ENCODE measurements at regions not wholly inside any gene's neighbourhood (a gene's known extent, or its start where the extent isn't known, plus 50 kb on each side); places are given as distances from the start of the nearest gene placed in this dataset.

- Histone ChIP-seq H3K27ac (ENCODE audit: low read depth in 1 of 2, low read length in 1 of 2) (no peak overlapping the region), H3K9ac (ENCODE audit: insufficient read depth in 1 of 2, low read length in 2 of 2) (no peak overlapping the region), H3K4me1 (ENCODE audit: control insufficient read depth in 5 of 5, insufficient read depth in 5 of 5, low read length in 5 of 5) (peaks cover 0 to 5% (median 0%) of the 10 kb centered on the region in 5 donors), H3K4me3 (no peak overlapping the region), H3K36me3 (ENCODE audit: control insufficient read depth in 4 of 4, insufficient read depth in 4 of 4, low read length in 4 of 4) (no peaks in the 10 kb centered on the region), H3K27me3 (ENCODE audit: control insufficient read depth in 3 of 3, insufficient read depth in 3 of 3, low read length in 2 of 3) (peaks cover 0 to 10% (median 10%) of the 10 kb centered on the region in 3 donors), H3K9me3 (ENCODE audit: control insufficient read depth in 4 of 4, insufficient read depth in 3 of 4, low read length in 3 of 4) (peaks cover 0 to 2% (median 0%) of the 10 kb centered on the region in 4 donors)
- DNase-seq = peak in 1 of 3 donors; percentile 3
- 48 to 72% methylated on average over 16 of the region's 16 CpGs for WGBS, 2 donors
- ATAC-seq (ENCODE audit: insufficient read depth, low FRiP score) = no peak
- TF ChIP-seq CTCF (IDR thresholded peaks at IDR 0.05; ENCODE audit: control extremely low read depth, extremely low read depth) = no peak
Observed at GRCh38 chr13:111658145-111659100, 338.0 kb downstream of the TEX29 start.

GRCh38 chr13:111659219-111659775 is 338.9 kb downstream of the TEX29 start:
- Histone ChIP-seq H3K27me3 (ENCODE audit: control insufficient read depth in 3 of 3, insufficient read depth in 3 of 3, low read length in 2 of 3) (peaks cover 0 to 8% (median 5%) of the 10 kb centered on the region in 3 donors), H3K36me3 (ENCODE audit: control insufficient read depth in 4 of 4, insufficient read depth in 4 of 4, low read length in 4 of 4) (no peaks in the 10 kb centered on the region), H3K4me1 (ENCODE audit: control insufficient read depth in 5 of 5, insufficient read depth in 5 of 5, low read length in 5 of 5) (peaks cover 0 to 5% (median 0%) of the 10 kb centered on the region in 5 donors), H3K9me3 (ENCODE audit: control insufficient read depth in 4 of 4, insufficient read depth in 3 of 4, low read length in 3 of 4) (peaks cover 0 to 2% (median 0%) of the 10 kb centered on the region in 4 donors), H3K27ac (ENCODE audit: low read depth in 1 of 2, low read length in 1 of 2) (no peak overlapping the region), H3K9ac (ENCODE audit: insufficient read depth in 1 of 2, low read length in 2 of 2) (no peak overlapping the region), H3K4me3 (no peak overlapping the region)
- 84 to 89% methylated on average over 9 of the region's 9 CpGs for WGBS, 2 donors
- ATAC-seq (ENCODE audit: insufficient read depth, low FRiP score) (no peak), DNase-seq (no peak)
- TF ChIP-seq CTCF (IDR thresholded peaks at IDR 0.05; ENCODE audit: control extremely low read depth, extremely low read depth) = no peak

DNA sequence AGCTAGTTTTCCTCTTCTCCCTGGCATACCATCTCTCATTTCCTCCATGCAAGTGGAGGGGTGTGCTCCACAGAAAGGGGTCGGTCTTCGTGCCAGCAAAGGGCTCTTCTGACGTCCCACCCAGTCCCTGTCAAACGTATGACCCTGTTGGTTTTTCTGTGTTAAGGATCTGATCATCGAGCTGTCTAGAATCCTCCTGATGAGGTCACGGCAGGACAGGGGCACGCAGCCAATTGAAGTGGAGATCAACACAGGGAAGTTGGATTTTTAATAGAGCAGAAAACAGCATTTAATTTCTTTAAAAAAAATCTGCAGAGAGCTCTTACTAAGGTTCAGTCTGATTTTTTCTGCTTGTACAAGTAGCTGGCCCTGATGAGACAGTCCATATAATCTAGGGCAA is 339.4 kb downstream of the TEX29 start:
- DNase-seq = no peak
- WGBS, 2 donors = 71 to 86% methylated on average over 7 of the region's 7 CpGs
- no peak for ATAC-seq (ENCODE audit: insufficient read depth, low FRiP score)
- TF ChIP-seq CTCF (IDR thresholded peaks at IDR 0.05; ENCODE audit: control extremely low read depth, extremely low read depth) = no peak
- H3K4me1 ChIP-seq (ENCODE audit: control insufficient read depth in 5 of 5, insufficient read depth in 5 of 5, low read length in 5 of 5) = peaks cover 0 to 5% (median 0%) of the 10 kb centered on the region in 5 donors
- peaks cover 0 to 6% (median 5%) of the 10 kb centered on the region in 3 donors for H3K27me3 ChIP-seq (ENCODE audit: control insufficient read depth in 3 of 3, insufficient read depth in 3 of 3, low read length in 2 of 3)
- no peak overlapping the region for H3K4me3 ChIP-seq
- H3K27ac ChIP-seq (ENCODE audit: low read depth in 1 of 2, low read length in 1 of 2) = no peak overlapping the region
- H3K36me3 ChIP-seq (ENCODE audit: control insufficient read depth in 4 of 4, insufficient read depth in 4 of 4, low read length in 4 of 4) = no peaks in the 10 kb centered on the region
- no peaks in the 10 kb centered on the region for H3K9me3 ChIP-seq (ENCODE audit: control insufficient read depth in 4 of 4, insufficient read depth in 3 of 4, low read length in 3 of 4)
- H3K9ac ChIP-seq (ENCODE audit: insufficient read depth in 1 of 2, low read length in 2 of 2) = no peak overlapping the region
